GM12878 (cell line): ENCODE measurements at regions not wholly inside any gene's neighbourhood (a gene's known extent, or its start where the extent isn't known, plus 50 kb on each side); places are given as distances from the start of the nearest gene placed in this dataset.

Source experiments
- CBX3 ChIP-seq: fragments of 200-600 bp; sonication (generic); IDR thresholded peaks from 2 replicates; pipeline ENCODE4 v1.6.1; 2016; ENCODE audit warnings: low read depth, borderline replicate concordance
- CEBPB ChIP-seq, 2 experiments: fragments of 150-350 bp in 1 of 2; IDR thresholded peaks; 2 replicates each; pipeline ENCODE4 v1.6.1; 2012 to 2014; ENCODE audit warnings: low read depth in 2 of 2, low read length in 2 of 2, borderline replicate concordance in 1 of 2, inconsistent platforms in 1 of 2
- EGR1 ChIP-seq, 2 experiments: IDR thresholded peaks; 1 replicate in 1 of 2; 2 replicates in 1 of 2; pipeline ENCODE4 v1.6.1; 2011 to 2012; ENCODE audit warnings: low read depth in 2 of 2, low read length in 2 of 2, borderline replicate concordance in 1 of 2, mild to moderate bottlenecking in 1 of 2, moderate library complexity in 1 of 2
- ETV6 ChIP-seq, 2 experiments: fragments of 450-650 bp in 1 of 2; IDR thresholded peaks in 1 of 2; conservative IDR thresholded peaks in 1 of 2; 2 replicates each; pipeline ENCODE4 v1.6.1; 2014; ENCODE audit warnings: antibody characterized with exemption in 1 of 2, borderline replicate concordance in 1 of 2, low read depth in 1 of 2, mild to moderate bottlenecking in 1 of 2, moderate library complexity in 1 of 2
- EZH2 ChIP-seq: IDR thresholded peaks from 2 replicates; pipeline ENCODE4 v1.6.1; 2012; ENCODE audit warnings: low read depth, mild to moderate bottlenecking, control low read depth, inconsistent platforms, low read length, borderline replicate concordance; ENCODE audit not compliant: control insufficient read depth
- FOS ChIP-seq: IDR thresholded peaks from 3 replicates; pipeline ENCODE4 v1.6.1; 2011; ENCODE audit warnings: borderline replicate concordance; ENCODE audit not compliant: insufficient read length; ENCODE audit errors: extremely low read depth
- IKZF1 ChIP-seq: fragments of 450-650 bp; conservative IDR thresholded peaks from 2 replicates; pipeline ENCODE4 v1.6.1; 2017; ENCODE audit warnings: antibody characterized with exemption, mild to moderate bottlenecking
- KLF5 ChIP-seq: fragments of 450-650 bp; IDR thresholded peaks from 2 replicates; pipeline ENCODE4 v1.6.1; 2014; ENCODE audit warnings: mild to moderate bottlenecking; ENCODE audit not compliant: partially characterized antibody
- LARP7 ChIP-seq: fragments of 450-650 bp; IDR thresholded peaks from 2 replicates; pipeline ENCODE4 v1.6.1; 2017; ENCODE audit warnings: mild to moderate bottlenecking
- MAX ChIP-seq: IDR thresholded peaks from 2 replicates; pipeline ENCODE4 v1.6.1; 2012; ENCODE audit warnings: low read depth, low read length, improper control_type of control experiment
- MYB ChIP-seq: fragments of 150-350 bp; IDR thresholded peaks from 2 replicates; pipeline ENCODE4 v1.6.1; 2014; ENCODE audit warnings: mild to moderate bottlenecking, low read depth, low read length, borderline replicate concordance
- PKNOX1 ChIP-seq: fragments of 450-650 bp; IDR thresholded peaks from 2 replicates; pipeline ENCODE4 v1.6.1; 2016; ENCODE audit warnings: mild to moderate bottlenecking
- PML ChIP-seq: IDR thresholded peaks from 2 replicates; pipeline ENCODE4 v1.6.1; 2012; ENCODE audit warnings: low read length, inconsistent platforms
- RELB ChIP-seq: fragments of 450-650 bp; IDR thresholded peaks from 2 replicates; pipeline ENCODE4 v1.6.1; 2017; ENCODE audit warnings: low read depth, mild to moderate bottlenecking, moderate library complexity
- SIN3A ChIP-seq: IDR thresholded peaks from 2 replicates; pipeline ENCODE4 v1.6.1; 2012; ENCODE audit warnings: low read depth, low read length, improper control_type of control experiment
- SREBF1 ChIP-seq: IDR thresholded peaks from 2 replicates; pipeline ENCODE4 v1.6.1; 2012; ENCODE audit warnings: mild to moderate bottlenecking, low read length
- SUZ12 ChIP-seq: fragments of 200-600 bp; sonication (generic); IDR thresholded peaks from one replicate; pipeline ENCODE4 v1.6.1; 2018; ENCODE audit warnings: antibody characterized with exemption, mild to moderate bottlenecking; ENCODE audit not compliant: unreplicated experiment
- TCF12 ChIP-seq: IDR thresholded peaks from 2 replicates; pipeline ENCODE4 v1.6.1; 2011; ENCODE audit warnings: low read depth, mild to moderate bottlenecking, low read length
- USF1 ChIP-seq: IDR thresholded peaks from 2 replicates; pipeline ENCODE4 v1.6.1; 2011; ENCODE audit warnings: borderline replicate concordance, low read depth, mild to moderate bottlenecking, moderate library complexity, mixed read lengths, low read length; ENCODE audit not compliant: insufficient read depth; ENCODE audit errors: extremely low read length
- YBX1 ChIP-seq: fragments of 450-650 bp; IDR thresholded peaks from 2 replicates; pipeline ENCODE4 v1.6.1; 2016; ENCODE audit warnings: antibody characterized with exemption
- YY1 ChIP-seq: IDR thresholded peaks from 2 replicates; pipeline ENCODE4 v1.6.1; 2011; ENCODE audit warnings: low read depth, mild to moderate bottlenecking, low read length

GRCh38 chr2:8234253-8234652 is 447.6 kb upstream of the ID2 start (continued):
- TF ChIP-seq USF1 (no peak), EGR1 (IDR thresholded peaks at IDR 0.05; ENCODE audit: borderline replicate concordance in 1 of 2, low read depth in 2 of 2, low read length in 2 of 2) (0 out of 3 replicates have a peak, but pooled peaks of 1 of the 2 experiments have one; percentile 16), MYB (no peak), TCF12 (peak; percentile 87), YY1 (no peak), RELB (no peak), EZH2 (no peak), KLF5 (no peak), MAX (no peak), PML (no peak; the same call in 1 of the 2 replicates), FOS (no peak), SREBF1 (no peak), ETV6 (conservative IDR thresholded peaks at IDR 0.05 in 1 of 2, IDR thresholded peaks at IDR 0.05 in 1 of 2; ENCODE audit: borderline replicate concordance in 1 of 2, low read depth in 1 of 2) (peak in 1 of 2 experiments; percentile 87; a peak in 2 of 4 replicates), SUZ12 (no peak), PKNOX1 (no peak), IKZF1 (peak; percentile 80; the same call in 1 of the 2 replicates), CEBPB (IDR thresholded peaks at IDR 0.05; ENCODE audit: borderline replicate concordance in 1 of 2, low read depth in 2 of 2, low read length in 2 of 2) (no peak), CBX3 (no peak), SIN3A (no peak), LARP7 (no peak), YBX1 (no peak)
